ENCODE measurements at regions not wholly inside any gene's neighbourhood (a gene's known extent, or its start where the extent isn't known, plus 50 kb on each side); places are given as distances from the start of the nearest gene placed in this dataset.
"Not testable (repeated sequence)": the region's sequence is repeated elsewhere in the genome, so short reads cannot be mapped to it uniquely, and the experiment has no call there.

GRCh38 chr18:77373730-77374445, 124.2 kb downstream of the GALR1 start:
- no peak for DNase-seq

GRCh38 chr18:77374446-77374805, 124.8 kb downstream of the GALR1 start:
- no peak for DNase-seq

DNA sequence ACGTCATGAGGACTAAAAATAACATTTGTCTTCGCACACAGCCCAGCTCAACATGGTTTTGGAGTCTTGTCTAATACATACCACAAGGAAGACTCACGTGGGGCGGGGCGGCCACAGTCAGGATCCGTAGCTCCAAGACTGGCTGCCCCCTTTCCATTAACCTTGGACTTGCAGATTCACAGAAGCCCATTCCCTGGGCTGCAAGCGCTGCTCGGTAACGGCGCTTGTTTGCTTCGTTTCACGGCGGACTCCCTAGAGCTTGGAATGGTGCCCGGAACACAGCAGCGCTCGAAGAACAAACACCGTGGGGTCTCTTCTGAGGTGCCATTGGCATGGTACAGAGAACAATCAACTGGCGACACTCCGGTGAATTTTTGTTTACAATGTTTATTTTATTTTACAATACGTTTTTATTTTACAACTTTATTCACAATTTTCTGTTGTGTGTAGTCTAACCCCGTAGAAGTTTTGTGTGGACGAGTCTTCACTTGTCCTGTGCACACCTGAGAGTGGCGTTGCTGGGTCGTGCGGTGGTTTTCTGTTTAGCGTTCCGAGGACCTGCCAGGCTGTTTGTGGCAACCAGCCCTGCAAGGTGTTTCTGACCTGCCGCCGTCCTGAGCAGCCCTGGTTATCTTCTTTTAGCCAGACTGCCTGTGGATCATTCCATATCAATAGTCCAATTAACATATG, 126.5 kb downstream of the GALR1 start:
- no peak for DNase-seq

GRCh38 chr18:77376733-77377094, 127.1 kb downstream of the GALR1 start:
- no peak for DNase-seq

DNA sequence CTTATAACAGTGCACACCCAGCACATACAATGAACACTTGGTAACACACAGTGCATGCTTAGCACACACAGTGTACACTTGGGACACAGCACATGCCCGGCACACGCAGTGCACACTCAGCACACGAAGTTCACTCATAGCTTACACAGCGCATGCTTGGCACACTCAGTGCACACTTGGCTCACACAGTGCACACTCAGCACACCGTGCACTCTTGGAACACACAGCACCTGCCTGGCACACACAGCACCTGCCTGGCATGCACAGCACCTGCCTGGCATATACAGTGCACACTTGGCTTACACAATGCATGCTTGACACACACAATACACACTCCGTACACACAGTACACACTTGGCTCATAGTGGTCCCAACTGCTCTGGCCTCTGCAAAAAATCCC, 128.2 kb downstream of the GALR1 start:
- DNase-seq, result no peak

DNA sequence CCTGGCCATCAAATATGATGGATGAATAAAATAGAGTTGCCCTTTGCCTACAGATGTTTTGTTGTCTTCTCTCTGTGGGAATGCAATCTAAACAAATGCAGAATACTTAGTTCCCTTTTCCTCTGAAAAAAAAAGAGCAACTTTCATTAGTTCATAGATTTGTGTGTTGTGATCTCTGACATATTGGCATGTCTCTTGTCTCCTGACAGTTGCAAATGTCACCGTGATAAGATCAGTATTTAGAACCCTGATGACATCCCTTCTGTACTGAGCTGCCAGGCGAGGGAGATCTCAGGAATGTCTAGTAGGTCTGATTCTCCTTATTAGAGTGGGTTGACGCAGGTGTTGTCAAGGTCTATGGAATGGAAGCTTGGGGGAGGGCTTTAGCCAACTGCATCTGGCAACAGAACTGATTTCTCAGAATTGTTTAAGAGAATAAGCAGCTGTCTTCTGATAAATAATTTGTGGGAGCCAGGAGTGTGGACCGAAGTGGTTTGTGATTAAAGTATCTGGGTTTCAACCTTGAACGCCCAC, 130.4 kb downstream of the GALR1 start:
- DNase-seq, result no peak

DNA sequence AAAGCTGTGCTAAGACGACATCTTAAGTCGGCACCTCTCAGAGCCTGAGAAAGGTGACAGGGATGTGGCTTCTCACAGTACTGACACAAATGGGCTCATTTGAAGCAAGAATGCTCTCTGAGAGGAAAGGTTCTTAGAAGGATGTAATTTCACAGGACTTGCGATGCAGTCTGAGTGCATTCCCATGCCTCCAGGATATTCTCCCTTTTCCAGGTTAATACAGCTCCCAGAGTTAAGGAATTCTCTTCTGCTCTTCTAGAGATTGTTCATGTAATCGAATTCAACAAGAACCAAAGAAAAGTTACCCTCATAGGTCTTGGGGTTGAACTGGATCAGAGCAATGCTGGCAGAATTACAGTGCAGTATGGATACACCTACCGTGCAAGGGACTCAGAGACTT, 131.0 kb downstream of the GALR1 start:
- DNase-seq, result no peak

- no peak for DNase-seq
Observed at GRCh38 chr18:77392321-77392720, 142.7 kb downstream of the GALR1 start.

- no peak for DNase-seq
Observed at GRCh38 chr18:77393519-77393918, 143.9 kb downstream of the GALR1 start.

GRCh38 chr18:77395953-77396352, 146.3 kb downstream of the GALR1 start:
- no peak for DNase-seq

- no peak for DNase-seq
Observed at GRCh38 chr18:77397056-77397455, 147.4 kb downstream of the GALR1 start.

DNA sequence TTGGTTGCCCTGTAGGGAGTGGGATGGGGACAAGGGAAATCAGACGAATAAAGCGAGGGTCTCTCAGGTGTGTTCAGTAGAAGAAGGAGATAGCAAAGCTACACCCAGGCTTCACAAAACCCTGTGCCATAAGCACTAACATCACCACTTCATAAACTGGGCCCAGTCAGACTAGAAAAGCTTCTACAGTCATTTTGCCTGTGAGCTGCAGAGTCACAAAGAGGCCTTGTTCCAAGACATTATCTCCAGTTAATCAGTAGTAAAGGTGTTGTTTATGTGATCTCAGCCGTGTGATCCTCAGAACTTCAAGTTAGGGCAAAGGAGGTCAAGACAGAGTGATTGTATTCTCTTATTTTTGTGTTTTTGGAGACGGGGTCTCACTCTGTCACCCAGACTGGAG, 148.0 kb downstream of the GALR1 start:
- no peak for DNase-seq

DNA sequence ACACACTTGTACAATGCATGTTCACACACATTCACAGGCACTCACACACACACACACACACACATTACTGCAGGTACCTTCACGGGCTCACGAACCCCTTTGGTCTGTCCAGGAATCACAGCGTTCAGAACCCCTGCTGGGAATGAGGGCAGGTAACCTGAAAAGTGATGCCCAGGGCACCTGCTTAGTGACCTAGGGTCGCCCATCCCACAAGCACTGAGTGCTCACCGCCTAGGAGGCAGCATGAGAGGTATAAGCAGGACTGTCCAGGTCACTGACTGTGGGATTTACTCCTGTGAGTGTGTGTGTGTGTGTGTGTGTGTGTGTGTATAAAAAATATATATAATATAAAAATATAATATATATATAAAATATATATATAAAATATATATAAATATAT, 150.9 kb downstream of the GALR1 start:
- no peak for DNase-seq

DNA sequence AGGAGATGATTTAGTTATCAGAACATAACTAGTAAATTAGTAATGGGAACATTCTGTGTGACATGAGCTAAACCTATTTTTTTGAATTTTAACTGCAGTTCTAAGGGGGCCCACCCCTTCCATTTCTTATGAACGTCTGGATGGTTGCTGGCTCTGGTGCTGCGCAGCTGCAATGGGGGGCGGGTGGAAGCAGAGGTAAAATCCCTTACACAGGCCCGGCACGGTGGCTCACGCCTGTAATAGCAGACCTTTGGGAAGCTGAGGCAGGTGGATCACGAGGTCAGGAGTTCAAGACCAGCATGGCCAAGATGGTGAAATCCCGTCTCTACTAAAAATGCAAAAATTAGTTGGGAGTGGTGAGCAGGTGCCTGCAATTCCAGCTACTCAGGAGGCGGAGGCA, 151.5 kb downstream of the GALR1 start:
- no peak for DNase-seq

DNA sequence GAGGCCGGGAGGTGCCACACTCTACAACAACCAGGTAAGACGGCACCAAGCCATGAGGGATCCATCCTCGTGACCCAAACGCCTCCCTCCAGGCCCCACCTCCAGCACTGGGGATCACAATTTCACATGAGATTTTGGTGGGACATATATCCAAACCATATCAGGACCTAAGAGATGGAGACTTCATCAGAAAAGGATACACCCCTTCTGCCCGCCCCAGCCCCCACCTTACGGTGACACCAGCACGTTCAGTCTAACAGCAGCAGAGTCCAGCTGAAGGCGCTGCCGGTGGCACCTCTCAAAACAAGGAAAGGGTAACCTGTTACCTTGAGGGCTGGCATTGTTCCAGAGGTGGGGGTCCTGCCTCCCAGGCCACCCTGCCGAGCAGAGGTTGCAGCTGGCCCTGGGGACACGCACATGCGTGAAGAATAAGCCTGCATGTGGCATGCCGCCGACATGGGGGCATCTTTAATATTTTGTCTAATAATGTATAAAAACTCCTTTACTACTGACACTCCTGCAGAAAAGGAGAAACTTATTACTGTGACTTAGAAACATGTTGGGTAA, 154.4 kb downstream of the GALR1 start:
- DNase-seq, result no peak

GRCh38 chr18:77405096-77405495, 155.4 kb downstream of the GALR1 start:
- no peak for DNase-seq

- no peak for DNase-seq
Observed at GRCh38 chr18:77407733-77408132, 158.1 kb downstream of the GALR1 start.

- not testable (repeated sequence) for DNase-seq
Observed at GRCh38 chr18:77421546-77421945, 171.9 kb downstream of the GALR1 start.

GRCh38 chr18:77422974-77423867, 173.6 kb downstream of the GALR1 start:
- DNase-seq, result no peak

- no peak for DNase-seq
Observed at GRCh38 chr18:77433076-77433475, 183.4 kb downstream of the GALR1 start.

DNA sequence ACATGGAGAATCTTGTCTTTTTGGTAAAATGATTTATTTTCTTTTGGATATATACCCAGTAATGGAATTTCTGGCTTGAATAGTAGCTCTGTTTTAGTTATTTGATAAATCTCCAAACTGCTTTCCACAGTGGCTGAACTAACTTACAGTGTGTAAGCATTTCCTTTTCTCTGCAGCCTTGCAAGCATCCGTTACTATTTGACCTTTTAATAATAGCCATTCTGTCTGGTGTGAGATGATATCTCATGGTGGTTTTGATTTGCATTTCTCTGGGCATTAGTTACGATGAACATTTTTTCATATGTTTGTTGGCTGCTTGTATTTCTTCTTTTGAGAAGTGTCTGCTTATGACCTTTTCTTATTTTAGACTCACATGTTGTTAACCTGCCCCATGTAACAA, 190.2 kb downstream of the GALR1 start:
- DNase-seq, result no peak

GRCh38 chr18:77442393-77442792, 192.7 kb downstream of the GALR1 start:
- DNase-seq, result no peak

DNA sequence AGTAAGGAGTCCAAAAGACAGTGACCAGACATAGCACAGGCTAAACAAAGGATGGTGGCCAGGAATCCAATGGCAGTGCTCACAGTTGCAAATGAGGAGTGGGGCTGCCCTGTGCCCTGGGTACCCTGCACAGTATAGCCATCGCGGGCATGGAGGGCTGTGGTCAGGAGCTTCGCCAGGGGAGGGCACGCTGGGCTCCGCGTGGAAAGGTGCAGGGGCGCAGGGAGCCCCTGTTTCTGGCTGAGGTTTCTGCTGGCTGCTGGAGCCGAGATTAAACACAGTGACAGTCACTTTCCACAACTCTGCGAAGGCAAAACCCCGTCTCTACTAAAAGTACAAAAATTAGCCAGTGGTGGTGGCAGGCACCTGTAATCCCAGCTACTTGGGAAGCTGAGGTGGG, 194.7 kb downstream of the GALR1 start:
- DNase-seq, result no peak
